Progenitor cell of endocrine pancreas (in vitro differentiated cells): ENCODE measurements at regions not wholly inside any gene's neighbourhood (a gene's known extent, or its start where the extent isn't known, plus 50 kb on each side); places are given as distances from the start of the nearest gene placed in this dataset.

Source experiments
- DNase-seq: peaks from one replicate; pipeline ENCODE4 v3.0.0; 2021; ENCODE audit warnings: low spot score; ENCODE audit not compliant: unreplicated experiment
- H3K27ac Mint-ChIP-seq: 2 replicates; pipeline ENCODE4 v1.8.0; 2021; ENCODE audit warnings: mild to moderate bottlenecking, moderate library complexity, mixed read lengths
- H3K27me3 Mint-ChIP-seq: 2 replicates; pipeline ENCODE4 v1.8.0; 2021; ENCODE audit warnings: mixed read lengths
- H3K36me3 Mint-ChIP-seq: 2 replicates; pipeline ENCODE4 v1.8.0; 2022; ENCODE audit warnings: mixed read lengths; ENCODE audit not compliant: insufficient read depth
- H3K4me1 Mint-ChIP-seq: 2 replicates; pipeline ENCODE4 v1.8.0; 2021; ENCODE audit warnings: low read depth, mixed read lengths
- H3K4me3 Mint-ChIP-seq: 2 replicates; pipeline ENCODE4 v1.8.0; 2021; ENCODE audit warnings: low read depth, mild to moderate bottlenecking, moderate library complexity, mixed read lengths
- H3K9me3 Mint-ChIP-seq: 2 replicates; pipeline ENCODE4 v1.8.0; 2021; ENCODE audit warnings: low read depth, mixed read lengths
- TF ChIP-seq, protein P1 (sequence below): fragments of 200-600 bp; sonication (generic); IDR thresholded peaks from one replicate; pipeline ENCODE4 v1.5.0; 2021; ENCODE audit warnings: antibody characterized with exemption, mild to moderate bottlenecking; ENCODE audit not compliant: unreplicated experiment

DNA sequence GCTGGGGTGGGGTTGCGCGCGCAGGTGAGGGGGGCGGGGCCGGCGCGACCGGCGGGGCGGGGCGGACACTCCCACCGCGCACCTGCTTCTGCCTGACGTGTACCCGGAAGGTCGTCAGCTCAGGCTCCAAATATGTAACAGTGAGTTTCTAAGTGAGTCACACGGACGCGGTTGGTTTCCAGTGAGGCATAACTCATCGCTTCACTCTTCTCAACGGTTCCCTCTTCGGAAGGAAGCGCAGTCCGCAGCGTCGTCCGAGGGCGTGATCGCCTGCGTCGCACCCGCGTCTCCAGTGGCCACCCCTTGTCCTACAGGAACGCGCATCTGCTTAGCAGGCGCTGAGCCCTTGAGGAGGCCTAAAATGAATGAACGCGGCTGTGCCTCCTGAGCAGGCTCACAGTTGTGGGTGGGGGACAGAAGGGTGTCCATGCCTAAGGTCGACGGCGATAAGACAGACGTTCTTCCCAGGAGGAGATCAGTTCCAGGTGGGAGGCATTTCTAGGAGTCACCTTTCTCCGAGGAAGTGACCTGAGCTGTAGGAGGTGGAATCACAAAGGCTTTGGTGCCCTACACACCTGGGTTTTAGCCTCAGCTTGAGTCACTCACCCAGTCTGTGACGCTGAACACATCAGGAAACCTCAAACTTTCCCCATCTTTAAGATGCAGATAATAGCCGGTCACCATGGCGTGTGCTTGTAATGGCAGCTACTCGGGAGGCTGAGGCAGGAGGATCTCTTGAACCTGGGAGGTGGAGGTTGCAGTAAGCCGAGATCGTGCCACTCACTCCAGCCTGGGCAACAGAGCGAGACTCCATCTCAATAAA, 50.9 kb upstream of the EZR start:
- Mint-ChIP-seq H3K4me3 (peak overlapping the region; percentile 75), H3K27ac (peak overlapping the region; percentile 100), H3K9me3 (no peaks in the 10 kb centered on the region), H3K36me3 (peaks cover 1% of the 10 kb centered on the region), H3K4me1 (peaks cover 20% of the 10 kb centered on the region), H3K27me3 (no peaks in the 10 kb centered on the region)
- DNase-seq, result no peak
- TF ChIP-seq, protein P1, sequence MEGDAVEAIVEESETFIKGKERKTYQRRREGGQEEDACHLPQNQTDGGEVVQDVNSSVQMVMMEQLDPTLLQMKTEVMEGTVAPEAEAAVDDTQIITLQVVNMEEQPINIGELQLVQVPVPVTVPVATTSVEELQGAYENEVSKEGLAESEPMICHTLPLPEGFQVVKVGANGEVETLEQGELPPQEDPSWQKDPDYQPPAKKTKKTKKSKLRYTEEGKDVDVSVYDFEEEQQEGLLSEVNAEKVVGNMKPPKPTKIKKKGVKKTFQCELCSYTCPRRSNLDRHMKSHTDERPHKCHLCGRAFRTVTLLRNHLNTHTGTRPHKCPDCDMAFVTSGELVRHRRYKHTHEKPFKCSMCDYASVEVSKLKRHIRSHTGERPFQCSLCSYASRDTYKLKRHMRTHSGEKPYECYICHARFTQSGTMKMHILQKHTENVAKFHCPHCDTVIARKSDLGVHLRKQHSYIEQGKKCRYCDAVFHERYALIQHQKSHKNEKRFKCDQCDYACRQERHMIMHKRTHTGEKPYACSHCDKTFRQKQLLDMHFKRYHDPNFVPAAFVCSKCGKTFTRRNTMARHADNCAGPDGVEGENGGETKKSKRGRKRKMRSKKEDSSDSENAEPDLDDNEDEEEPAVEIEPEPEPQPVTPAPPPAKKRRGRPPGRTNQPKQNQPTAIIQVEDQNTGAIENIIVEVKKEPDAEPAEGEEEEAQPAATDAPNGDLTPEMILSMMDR, result peak; percentile 12

DNA sequence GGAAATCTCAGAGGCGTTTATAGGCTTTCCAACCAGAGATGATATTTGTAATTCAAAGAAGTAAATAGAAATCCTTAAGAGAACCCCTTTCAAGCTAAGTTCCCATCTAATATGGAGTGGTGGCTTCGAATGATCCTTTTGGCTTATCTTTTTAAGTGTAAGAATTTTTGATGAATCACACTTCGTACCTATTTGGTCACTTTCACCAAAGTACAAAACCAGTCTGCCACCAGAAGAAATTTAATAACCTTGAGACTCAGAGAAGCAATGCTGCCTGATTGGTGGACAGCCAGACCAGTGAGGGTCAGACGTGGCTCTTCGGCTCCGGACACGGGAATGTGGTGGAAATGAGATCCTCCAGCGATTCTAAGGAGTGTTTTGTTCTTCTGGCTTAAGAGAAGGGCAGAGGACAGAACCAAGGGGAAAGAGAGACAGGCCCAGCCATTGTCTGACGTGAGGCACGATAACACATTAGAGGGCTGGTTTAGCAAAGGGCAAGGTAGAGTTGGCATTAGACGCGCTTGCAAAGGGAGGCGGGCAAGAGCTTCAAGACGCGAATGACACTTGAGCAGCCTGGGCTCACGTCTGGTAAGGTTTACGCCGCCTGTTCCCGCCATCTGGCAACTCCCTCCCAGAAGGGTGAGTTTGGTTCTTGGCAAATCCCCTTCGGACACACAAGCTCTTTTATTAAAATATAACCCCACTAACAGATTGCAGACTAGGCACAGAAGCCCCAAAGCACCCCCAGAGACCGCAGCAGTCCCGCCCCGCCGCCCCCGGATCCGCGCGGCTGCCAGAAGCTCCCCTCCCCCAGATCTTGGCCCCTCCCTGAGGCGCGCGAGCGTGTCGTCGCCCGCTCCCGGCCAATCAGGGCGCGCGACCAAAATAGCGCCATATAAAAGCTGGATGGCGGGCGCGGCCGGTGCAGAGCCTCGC, 50.0 kb upstream of the EZR start:
- Mint-ChIP-seq H3K4me3 (peak overlapping the region; percentile 75), H3K27me3 (no peaks in the 10 kb centered on the region), H3K27ac (peak overlapping the region; percentile 100), H3K4me1 (peaks cover 25% of the 10 kb centered on the region), H3K36me3 (peaks cover 1% of the 10 kb centered on the region), H3K9me3 (no peaks in the 10 kb centered on the region)
- TF ChIP-seq, protein P1, result no peak
- DNase-seq, result peak; percentile 95
